ENCODE measurements at regions not wholly inside any gene's neighbourhood (a gene's known extent, or its start where the extent isn't known, plus 50 kb on each side); places are given as distances from the start of the nearest gene placed in this dataset.

GRCh38 chr6:42506070-42506469 is 54.3 kb upstream of the TRERF1 start:
- DNase-seq (ENCODE audit: extremely low spot score): no peak
- POLR2A ChIA-PET: no interaction called here
- CTCF ChIA-PET: no interaction called here
- TF ChIP-seq NFRKB (IDR thresholded peaks at IDR 0.05) (no peak), FOXA1 (IDR thresholded peaks at IDR 0.05) (no peak), FOXM1 (IDR thresholded peaks at IDR 0.05; ENCODE audit: borderline replicate concordance) (no peak), ARNT (IDR thresholded peaks at IDR 0.05) (no peak)

- TF ChIP-seq LEF1 (IDR thresholded peaks at IDR 0.05; ENCODE audit: borderline replicate concordance) (no peak), HDGF (IDR thresholded peaks at IDR 0.05; ENCODE audit: borderline replicate concordance) (no peak), PKNOX1 (IDR thresholded peaks at IDR 0.05) (no peak), CTBP1 (IDR thresholded peaks at IDR 0.05; ENCODE audit: borderline replicate concordance) (no peak), SP1 (IDR thresholded peaks at IDR 0.05) (no peak), FOXM1 (IDR thresholded peaks at IDR 0.05; ENCODE audit: borderline replicate concordance) (no peak), FOXK2 (IDR thresholded peaks at IDR 0.05) (no peak), SUZ12 (IDR thresholded peaks at IDR 0.05) (no peak), L3MBTL2 (conservative IDR thresholded peaks at IDR 0.05) (no peak), ZNF384 (IDR thresholded peaks at IDR 0.05) (no peak), ARNT (IDR thresholded peaks at IDR 0.05) (no peak), TARDBP (IDR thresholded peaks at IDR 0.05) (no peak), BHLHE40 (IDR thresholded peaks at IDR 0.05; ENCODE audit: borderline replicate concordance) (no peak), NFRKB (IDR thresholded peaks at IDR 0.05) (no peak), ELF4 (IDR thresholded peaks at IDR 0.05) (no peak)
- ChIA-PET POLR2A (no interaction called here), CTCF (interaction anchor here (1.3 kb wide), 1 partner anchor 27 kb away, joined by 3 read pairs; no protein-coding TSS in a partner anchor)
- DNase-seq (ENCODE audit: extremely low spot score): no peak
These were observed 53.6 kb upstream of the TRERF1 start for GRCh38 chr6:42505385-42505718.

- TF ChIP-seq BHLHE40 (IDR thresholded peaks at IDR 0.05; ENCODE audit: borderline replicate concordance) (no peak), HDGF (IDR thresholded peaks at IDR 0.05; ENCODE audit: borderline replicate concordance) (no peak), TARDBP (IDR thresholded peaks at IDR 0.05) (no peak), ZNF384 (IDR thresholded peaks at IDR 0.05) (no peak), L3MBTL2 (conservative IDR thresholded peaks at IDR 0.05) (no peak), NFRKB (IDR thresholded peaks at IDR 0.05) (no peak)
- ChIA-PET CTCF (no interaction called here), POLR2A (no interaction called here)
- no peak for DNase-seq (ENCODE audit: extremely low spot score)
These were observed 52.2 kb upstream of the TRERF1 start for GRCh38 chr6:42503894-42504293.

- no peak for DNase-seq (ENCODE audit: extremely low spot score)
- TF ChIP-seq L3MBTL2 (conservative IDR thresholded peaks at IDR 0.05) (no peak), ARNT (IDR thresholded peaks at IDR 0.05) (no peak), PKNOX1 (IDR thresholded peaks at IDR 0.05) (no peak), SP1 (IDR thresholded peaks at IDR 0.05) (no peak), FOXA1 (IDR thresholded peaks at IDR 0.05) (no peak), FOXM1 (IDR thresholded peaks at IDR 0.05; ENCODE audit: borderline replicate concordance) (no peak), HDGF (IDR thresholded peaks at IDR 0.05; ENCODE audit: borderline replicate concordance) (no peak), BHLHE40 (IDR thresholded peaks at IDR 0.05; ENCODE audit: borderline replicate concordance) (no peak), NFRKB (IDR thresholded peaks at IDR 0.05) (no peak), ELF4 (IDR thresholded peaks at IDR 0.05) (no peak), FOXK2 (IDR thresholded peaks at IDR 0.05) (no peak), ZNF384 (IDR thresholded peaks at IDR 0.05) (no peak), CTBP1 (IDR thresholded peaks at IDR 0.05; ENCODE audit: borderline replicate concordance) (no peak), SUZ12 (IDR thresholded peaks at IDR 0.05) (no peak), LEF1 (IDR thresholded peaks at IDR 0.05; ENCODE audit: borderline replicate concordance) (no peak), TARDBP (IDR thresholded peaks at IDR 0.05) (no peak)
- CTCF ChIA-PET: no interaction called here
- POLR2A ChIA-PET: interaction anchor here (0.6 kb wide), 1 partner anchor 377 kb away, joined by 3 read pairs; the partner anchor contains the start of gene RPL7L1
These were observed 51.3 kb upstream of the TRERF1 start for GRCh38 chr6:42502990-42503389.

GRCh38 chr6:42502127-42502526 is 50.4 kb upstream of the TRERF1 start:
- ChIA-PET CTCF (no interaction called here), POLR2A (no interaction called here)
- no peak for DNase-seq (ENCODE audit: extremely low spot score)
- no peak for TF ChIP-seq LEF1 (IDR thresholded peaks at IDR 0.05; ENCODE audit: borderline replicate concordance)
- no peak for TF ChIP-seq CTBP1 (IDR thresholded peaks at IDR 0.05; ENCODE audit: borderline replicate concordance)
- no peak for TF ChIP-seq FOXM1 (IDR thresholded peaks at IDR 0.05; ENCODE audit: borderline replicate concordance)
- TF ChIP-seq ELF4 (IDR thresholded peaks at IDR 0.05): no peak
- TF ChIP-seq L3MBTL2 (conservative IDR thresholded peaks at IDR 0.05): no peak
- TF ChIP-seq BHLHE40 (IDR thresholded peaks at IDR 0.05; ENCODE audit: borderline replicate concordance): no peak
- no peak for TF ChIP-seq TARDBP (IDR thresholded peaks at IDR 0.05)
- TF ChIP-seq FOXA1 (IDR thresholded peaks at IDR 0.05): no peak
- TF ChIP-seq SUZ12 (IDR thresholded peaks at IDR 0.05): no peak
- no peak for TF ChIP-seq PKNOX1 (IDR thresholded peaks at IDR 0.05)
- no peak for TF ChIP-seq HDGF (IDR thresholded peaks at IDR 0.05; ENCODE audit: borderline replicate concordance)
- no peak for TF ChIP-seq ARNT (IDR thresholded peaks at IDR 0.05)
- TF ChIP-seq ZNF384 (IDR thresholded peaks at IDR 0.05): no peak
- TF ChIP-seq FOXK2 (IDR thresholded peaks at IDR 0.05): no peak
- TF ChIP-seq SP1 (IDR thresholded peaks at IDR 0.05): no peak
- no peak for TF ChIP-seq NFRKB (IDR thresholded peaks at IDR 0.05)

All from HEK293T (cell line).